Left hindlimb (tissue), 1 donor: ENCODE measurements at regions not wholly inside any gene's neighbourhood (a gene's known extent, or its start where the extent isn't known, plus 50 kb on each side); places are given as distances from the start of the nearest gene placed in this dataset.

Experiments used
- DNase-seq: peaks from one replicate; pipeline ENCODE4 v3.0.0-alpha.2; 2018

GRCh38 chr10:52869864-52870263 is 97.3 kb upstream of the MBL2 start:
- no peak for DNase-seq

- no peak for DNase-seq
Observed at GRCh38 chr10:52865213-52865612, 92.6 kb upstream of the MBL2 start.

GRCh38 chr10:52864201-52865106 is 91.9 kb upstream of the MBL2 start:
- DNase-seq = peak; percentile 40

- no peak for DNase-seq
Observed at GRCh38 chr10:52858722-52859121, 86.1 kb upstream of the MBL2 start.

GRCh38 chr10:52855546-52856325 is 83.2 kb upstream of the MBL2 start:
- DNase-seq = no peak

- no peak for DNase-seq
Observed at GRCh38 chr10:52853704-52854103, 81.1 kb upstream of the MBL2 start.

GRCh38 chr10:52836816-52837215 is 64.2 kb upstream of the MBL2 start:
- DNase-seq = no peak
